ENCODE measurements at regions not wholly inside any gene's neighbourhood (a gene's known extent, or its start where the extent isn't known, plus 50 kb on each side); places are given as distances from the start of the nearest gene placed in this dataset.

DNA sequence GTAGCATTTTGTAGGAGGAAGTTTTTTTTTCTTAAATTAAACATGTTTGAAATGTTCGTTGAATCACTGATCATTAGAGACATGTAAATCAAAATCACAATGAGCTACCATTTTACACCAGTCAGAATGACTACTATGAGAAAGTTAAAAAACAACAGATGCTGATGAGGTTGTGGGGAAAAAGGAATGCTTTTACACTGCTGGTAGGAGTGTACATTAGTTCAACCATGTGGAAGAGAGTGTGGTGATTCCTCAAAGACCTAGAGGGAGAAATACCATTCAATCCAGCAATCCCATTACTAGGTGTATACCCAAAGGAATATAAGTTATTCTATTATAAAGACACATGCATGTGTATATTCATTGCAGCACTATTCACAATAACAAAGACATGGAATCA, 122.0 kb upstream of the ARGLU1 start:
- DNase-seq (ENCODE audit: low read depth): no peak
- H3K4me3 ChIP-seq (ENCODE audit: low read depth, low read length): no peak overlapping the region
- TF ChIP-seq CTCF (IDR thresholded peaks at IDR 0.05; ENCODE audit: control insufficient read depth, extremely low read depth, insufficient read depth): no peak

DNA sequence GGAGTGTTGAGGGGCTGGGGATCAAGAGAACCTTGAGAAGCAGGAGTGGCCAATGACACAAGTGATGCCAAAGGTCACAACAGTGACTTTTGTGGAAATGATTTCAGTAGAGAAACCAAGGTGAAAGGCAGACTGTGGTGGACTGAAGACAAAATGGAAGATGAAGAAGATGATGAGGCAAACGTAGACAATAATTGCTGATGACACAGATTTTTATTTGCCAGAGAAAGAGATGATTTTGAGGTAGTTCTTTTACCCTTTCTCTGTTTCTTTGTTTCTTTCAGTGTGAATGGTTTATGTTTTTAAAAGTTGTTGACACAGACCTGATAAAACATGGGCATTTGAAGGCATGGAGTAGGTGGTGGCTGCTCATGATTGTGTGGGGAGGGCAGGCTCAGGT, 121.0 kb upstream of the ARGLU1 start:
- TF ChIP-seq CTCF (IDR thresholded peaks at IDR 0.05; ENCODE audit: control insufficient read depth, extremely low read depth, insufficient read depth): no peak
- DNase-seq (ENCODE audit: low read depth): no peak
- H3K4me3 ChIP-seq (ENCODE audit: low read depth, low read length): no peak overlapping the region

DNA sequence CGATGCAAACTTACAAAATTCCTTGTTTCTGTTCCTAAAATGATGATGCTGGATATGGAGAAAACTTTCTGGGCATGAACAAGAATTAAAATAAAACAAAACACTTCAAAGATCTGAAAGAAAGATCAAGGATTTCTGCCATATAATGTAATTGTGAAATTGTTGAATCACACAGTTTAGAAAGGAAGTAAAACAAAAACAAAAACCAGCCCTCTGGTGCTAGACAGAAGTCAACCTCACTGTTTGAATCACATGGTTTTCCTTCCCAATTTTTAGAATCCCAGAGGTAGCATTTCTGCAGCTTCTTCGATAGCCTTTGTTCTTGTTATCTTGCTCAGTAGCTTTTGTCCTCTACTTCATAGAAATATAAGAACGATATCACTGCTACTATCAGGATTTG, 118.2 kb upstream of the ARGLU1 start:
- H3K4me3 ChIP-seq (ENCODE audit: low read depth, low read length): no peak overlapping the region
- no peak for TF ChIP-seq CTCF (IDR thresholded peaks at IDR 0.05; ENCODE audit: control insufficient read depth, extremely low read depth, insufficient read depth)
- no peak for DNase-seq (ENCODE audit: low read depth)

DNA sequence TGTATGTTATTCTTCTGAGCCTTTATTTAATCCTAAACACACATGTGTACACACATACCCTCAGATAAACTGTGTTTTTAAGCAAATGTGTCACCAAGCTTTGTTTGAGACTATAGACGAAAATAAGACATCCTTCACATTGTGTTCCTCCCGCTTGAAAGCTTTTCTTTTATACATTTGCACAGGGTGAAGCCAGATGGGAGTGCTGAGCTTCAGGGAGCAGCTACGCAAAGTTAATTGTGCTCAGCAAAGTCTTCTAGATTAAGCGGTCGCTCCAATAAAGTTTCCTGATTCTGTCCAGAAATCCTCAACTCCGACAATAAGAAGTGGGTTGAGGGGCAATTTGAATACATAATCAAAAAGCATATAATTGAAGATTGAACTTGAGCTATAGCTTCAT, 117.2 kb upstream of the ARGLU1 start:
- no peak for TF ChIP-seq CTCF (IDR thresholded peaks at IDR 0.05; ENCODE audit: control insufficient read depth, extremely low read depth, insufficient read depth)
- DNase-seq (ENCODE audit: low read depth): no peak
- no peak overlapping the region for H3K4me3 ChIP-seq (ENCODE audit: low read depth, low read length)

- no peak overlapping the region for H3K4me3 ChIP-seq (ENCODE audit: low read depth, low read length)
- no peak for TF ChIP-seq CTCF (IDR thresholded peaks at IDR 0.05; ENCODE audit: control insufficient read depth, extremely low read depth, insufficient read depth)
- no peak for DNase-seq (ENCODE audit: low read depth)
Observed at GRCh38 chr13:106683918-106684317, 116.0 kb upstream of the ARGLU1 start.

GRCh38 chr13:106683179-106683578, 115.2 kb upstream of the ARGLU1 start:
- DNase-seq (ENCODE audit: low read depth): no peak
- H3K4me3 ChIP-seq (ENCODE audit: low read depth, low read length): no peak overlapping the region
- TF ChIP-seq CTCF (IDR thresholded peaks at IDR 0.05; ENCODE audit: control insufficient read depth, extremely low read depth, insufficient read depth): no peak

GRCh38 chr13:106681997-106682396, 114.1 kb upstream of the ARGLU1 start:
- no peak for TF ChIP-seq CTCF (IDR thresholded peaks at IDR 0.05; ENCODE audit: control insufficient read depth, extremely low read depth, insufficient read depth)
- no peak overlapping the region for H3K4me3 ChIP-seq (ENCODE audit: low read depth, low read length)
- no peak for DNase-seq (ENCODE audit: low read depth)

Data from LNCaP clone FGC (cell line).